ENCODE measurements at regions not wholly inside any gene's neighbourhood (a gene's known extent, or its start where the extent isn't known, plus 50 kb on each side); places are given as distances from the start of the nearest gene placed in this dataset.

DNA sequence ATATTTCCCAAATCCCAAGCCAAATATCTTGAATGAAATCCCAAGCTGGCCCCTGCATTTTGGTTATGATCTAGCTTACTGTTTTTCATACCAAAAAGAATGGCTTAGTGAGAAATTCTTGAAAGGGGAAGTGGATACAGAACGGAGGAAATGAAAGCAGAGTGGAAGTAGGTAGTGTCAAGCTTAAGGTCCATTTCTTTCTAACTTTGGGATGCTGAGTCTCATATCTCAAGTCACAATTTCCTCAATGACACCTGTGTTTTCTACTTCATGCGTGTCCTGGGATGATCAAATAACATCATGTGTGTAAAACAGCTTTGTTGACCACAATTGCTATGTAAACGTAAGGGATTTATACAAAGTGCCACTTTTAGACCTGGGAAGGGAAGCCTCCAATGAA is 238.8 kb upstream of the SLC35B3 start:
- CTCF ChIA-PET (ENCODE audit: low intra/inter-chr PET ratio, low total read pairs): no interaction called here
- no peak overlapping the region for H3K27ac ChIP-seq (ENCODE audit: extremely low read length, insufficient read depth, low read length)
- no peaks in the 10 kb centered on the region for H3K36me3 ChIP-seq (replicated peaks in 1 of 2; ENCODE audit: control insufficient read depth in 1 of 2, insufficient read depth in 2 of 2, low read length in 2 of 2)
- H3K4me1 ChIP-seq (ENCODE audit: insufficient read depth, low read length): peaks cover 6% of the 10 kb centered on the region
- no peaks in the 10 kb centered on the region for H4K20me1 ChIP-seq (ENCODE audit: insufficient read depth, low read length)
- H3K9ac ChIP-seq (ENCODE audit: insufficient read depth, low read depth, low read length): no peak overlapping the region
- intact Hi-C loops (cut with micrococcal nuclease; ENCODE audit: unreplicated experiment): no loop called here
- no peaks in the 10 kb centered on the region for H3K79me2 ChIP-seq (ENCODE audit: insufficient read depth, low read length)
- POLR2A ChIA-PET: no interaction called here
- 30% methylated on average over 3 of the region's 3 CpGs for WGBS (ENCODE audit: low lambda C conversion rate)
- peaks cover 15% of the 10 kb centered on the region; the same call in 1 of the 2 replicates for H3K9me3 ChIP-seq (ENCODE audit: low read length)
- no peak overlapping the region for H3K4me2 ChIP-seq (ENCODE audit: low read depth, low read length)
- BruUV-seq (replicated peaks): no TSS peak
- no peak for DNase-seq (ENCODE audit: low spot score)
- in situ Hi-C loops (cut with HindIII; ENCODE audit: extremely low pct_ligation_motif_present, low pct_unique_long_range_greater_than_20kb): no loop called here
- no peak for ATAC-seq
- H2AFZ ChIP-seq (ENCODE audit: low read length): no peak overlapping the region
- no peak for FAIRE-seq
- no peak overlapping the region for H3K4me3 ChIP-seq (replicated peaks in 1 of 3; ENCODE audit: insufficient read depth in 1 of 3, low read depth in 2 of 3, low read length in 3 of 3)
- TF ChIP-seq ZNF20 (CRISPR knock-in tag; IDR thresholded peaks at IDR 0.05): no peak
- TF ChIP-seq RAD51 (IDR thresholded peaks at IDR 0.05; ENCODE audit: borderline replicate concordance): no peak
- TF ChIP-seq CEBPG (CRISPR knock-in tag; IDR thresholded peaks at IDR 0.05): no peak
- no peak for TF ChIP-seq MATR3 (CRISPR knock-in tag; IDR thresholded peaks at IDR 0.05)
- no peak for TF ChIP-seq RXRA (CRISPR knock-in tag; IDR thresholded peaks at IDR 0.05)
- TF ChIP-seq GPN1 (CRISPR knock-in tag; IDR thresholded peaks at IDR 0.05; ENCODE audit: borderline replicate concordance): no peak
- TF ChIP-seq, protein P1, sequence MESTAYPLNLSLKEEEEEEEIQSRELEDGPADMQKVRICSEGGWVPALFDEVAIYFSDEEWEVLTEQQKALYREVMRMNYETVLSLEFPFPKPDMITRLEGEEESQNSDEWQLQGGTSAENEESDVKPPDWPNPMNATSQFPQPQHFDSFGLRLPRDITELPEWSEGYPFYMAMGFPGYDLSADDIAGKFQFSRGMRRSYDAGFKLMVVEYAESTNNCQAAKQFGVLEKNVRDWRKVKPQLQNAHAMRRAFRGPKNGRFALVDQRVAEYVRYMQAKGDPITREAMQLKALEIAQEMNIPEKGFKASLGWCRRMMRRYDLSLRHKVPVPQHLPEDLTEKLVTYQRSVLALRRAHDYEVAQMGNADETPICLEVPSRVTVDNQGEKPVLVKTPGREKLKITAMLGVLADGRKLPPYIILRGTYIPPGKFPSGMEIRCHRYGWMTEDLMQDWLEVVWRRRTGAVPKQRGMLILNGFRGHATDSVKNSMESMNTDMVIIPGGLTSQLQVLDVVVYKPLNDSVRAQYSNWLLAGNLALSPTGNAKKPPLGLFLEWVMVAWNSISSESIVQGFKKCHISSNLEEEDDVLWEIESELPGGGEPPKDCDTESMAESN (CRISPR knock-in tag; conservative IDR thresholded peaks at IDR 0.05): no peak
- TF ChIP-seq CBX2 (IDR thresholded peaks at IDR 0.05; ENCODE audit: low read depth, low read length): no peak
- TF ChIP-seq CBX2 (CRISPR knock-in tag; IDR thresholded peaks at IDR 0.05; ENCODE audit: low read depth): no peak
- TF ChIP-seq, protein P2, sequence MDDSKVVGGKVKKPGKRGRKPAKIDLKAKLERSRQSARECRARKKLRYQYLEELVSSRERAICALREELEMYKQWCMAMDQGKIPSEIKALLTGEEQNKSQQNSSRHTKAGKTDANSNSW (CRISPR knock-in tag; IDR thresholded peaks at IDR 0.05; ENCODE audit: borderline replicate concordance): no peak
- no peak for TF ChIP-seq PLRG1 (conservative IDR thresholded peaks at IDR 0.05)
- no peak for TF ChIP-seq ZNF225 (CRISPR knock-in tag; IDR thresholded peaks at IDR 0.05)
- TF ChIP-seq SMAD3 (CRISPR knock-in tag; IDR thresholded peaks at IDR 0.05): no peak
- H3K27me3 ChIP-seq (ENCODE audit: control insufficient read depth in 1 of 2, insufficient read depth in 2 of 2, low read length in 2 of 2): no peaks in the 10 kb centered on the region

Measured in HepG2 (cell line).